Esophagus squamous epithelium (tissue), 5 donors: ENCODE measurements at regions not wholly inside any gene's neighbourhood (a gene's known extent, or its start where the extent isn't known, plus 50 kb on each side); places are given as distances from the start of the nearest gene placed in this dataset.

Experiments
- DNase-seq: peaks from one replicate; lab custom pipeline; 2025; lab: John Stamatoyannopoulos, UW
- H3K27ac ChIP-seq, 4 donors: fragments of 200-600 bp; sonication (generic); one replicate each; pipeline ENCODE4 v1.5.1; 2016 to 2019; ENCODE audit warnings: mild to moderate bottlenecking in 1 of 4
- H3K27me3 ChIP-seq, 4 donors: fragments of 200-600 bp; sonication (generic); 1 replicate in 3 of 4; 2 replicates in 1 of 4; pipeline versions ENCODE4 v1.5.1 to v1.6.0; 2017 to 2021; ENCODE audit warnings: antibody characterized with exemption in 1 of 4
- H3K36me3 ChIP-seq, 3 donors: fragments of 200-600 bp; sonication (generic); one replicate each; pipeline ENCODE4 v1.5.1; 2016 to 2019
- H3K4me1 ChIP-seq, 3 donors: fragments of 200-600 bp; sonication (generic); one replicate each; pipeline ENCODE4 v1.5.1; 2017 to 2019
- H3K4me3 ChIP-seq, 4 donors: fragments of 200-600 bp; sonication (generic); 1 replicate in 3 of 4; 2 replicates in 1 of 4; pipeline ENCODE4 v1.5.1; 2016 to 2019; ENCODE audit warnings: mild to moderate bottlenecking in 2 of 4, moderate library complexity in 1 of 4
- H3K9me3 ChIP-seq, 3 donors: fragments of 200-600 bp; sonication (generic); one replicate each; pipeline ENCODE4 v1.5.1; 2016 to 2019
- CTCF ChIP-seq, 6 experiments: fragments of 450-650 bp in 4 of 6; fragments of 200-600 bp in 2 of 6; sonication (generic) in 2 of 6; IDR thresholded peaks; one replicate each; pipeline ENCODE4 v1.5.1; 2016 to 2019; ENCODE audit warnings: antibody characterized with exemption in 6 of 6, mild to moderate bottlenecking in 4 of 6, moderate library complexity in 4 of 6
- POLR2A ChIP-seq, 4 donors: fragments of 450-650 bp; IDR thresholded peaks; one replicate each; pipeline ENCODE4 v1.6.1; 2017; ENCODE audit warnings: antibody characterized with exemption in 4 of 4, mild to moderate bottlenecking in 4 of 4, moderate library complexity in 3 of 4
- WGBS, 2 donors: methylation state at CpG; one replicate each; pipeline ENCODE4 v1.1.5; 2018; 5-methylcytosine and 5-hydroxymethylcytosine counted together
- intact Hi-C: fragments of 100-400 bp; cut with DNase I; formaldehyde crosslinking; loops from one replicate; pipeline ENCODE4 v1.15.0; 2022
- donor health status: DM: yes; HTN: yes; CAD: no.

GRCh38 chr16:73280388-73280787 is 232.5 kb upstream of the ZFHX3 start:
- Histone ChIP-seq H3K36me3 (no peaks in the 10 kb centered on the region), H3K4me1 (no peaks in the 10 kb centered on the region), H3K27me3 (peaks cover 0 to 3% (median 0%) of the 10 kb centered on the region in 4 donors), H3K4me3 (no peak overlapping the region), H3K9me3 (no peaks in the 10 kb centered on the region), H3K27ac (no peak overlapping the region)
- intact Hi-C loops, result no loop called here
- TF ChIP-seq CTCF (IDR thresholded peaks at IDR 0.05) (no peak), POLR2A (IDR thresholded peaks at IDR 0.05) (no peak)
- DNase-seq, result no peak
- WGBS, 2 donors, result 68 to 91% methylated on average over 2 of the region's 2 CpGs

GRCh38 chr16:73279451-73279850 is 231.5 kb upstream of the ZFHX3 start:
- Histone ChIP-seq H3K27me3 (peaks cover 0 to 3% (median 0%) of the 10 kb centered on the region in 4 donors), H3K36me3 (no peaks in the 10 kb centered on the region), H3K27ac (no peak overlapping the region), H3K9me3 (no peaks in the 10 kb centered on the region), H3K4me3 (no peak overlapping the region), H3K4me1 (no peaks in the 10 kb centered on the region)
- DNase-seq, result no peak
- 20 to 33% methylated on average over 3 of the region's 3 CpGs for WGBS, 2 donors
- TF ChIP-seq POLR2A (IDR thresholded peaks at IDR 0.05), result no peak
- no peak for TF ChIP-seq CTCF (IDR thresholded peaks at IDR 0.05)
- intact Hi-C loops, result no loop called here

- Histone ChIP-seq H3K9me3 (no peaks in the 10 kb centered on the region), H3K27me3 (peaks cover 0 to 3% (median 0%) of the 10 kb centered on the region in 4 donors), H3K4me3 (no peak overlapping the region), H3K27ac (no peak overlapping the region), H3K36me3 (no peaks in the 10 kb centered on the region), H3K4me1 (no peaks in the 10 kb centered on the region)
- intact Hi-C loops, result no loop called here
- WGBS, 2 donors, result 34 to 58% methylated on average over 5 of the region's 5 CpGs
- TF ChIP-seq CTCF (IDR thresholded peaks at IDR 0.05) (no peak), POLR2A (IDR thresholded peaks at IDR 0.05) (no peak)
- no peak for DNase-seq
Measured at GRCh38 chr16:73277071-73277470, 229.1 kb upstream of the ZFHX3 start.

GRCh38 chr16:73275448-73275847 is 227.5 kb upstream of the ZFHX3 start:
- H3K27ac ChIP-seq, result no peak overlapping the region
- TF ChIP-seq POLR2A (IDR thresholded peaks at IDR 0.05) (no peak), CTCF (IDR thresholded peaks at IDR 0.05) (no peak)
- intact Hi-C loops, result no loop called here
- no peaks in the 10 kb centered on the region for H3K36me3 ChIP-seq
- peaks cover 0 to 3% (median 0%) of the 10 kb centered on the region in 4 donors for H3K27me3 ChIP-seq
- H3K4me1 ChIP-seq, result no peaks in the 10 kb centered on the region
- H3K9me3 ChIP-seq, result no peaks in the 10 kb centered on the region
- no peak for DNase-seq
- WGBS, 2 donors, result 68 to 71% methylated on average over 2 of the region's 2 CpGs
- no peak overlapping the region for H3K4me3 ChIP-seq

GRCh38 chr16:73275024-73275423 is 227.1 kb upstream of the ZFHX3 start:
- WGBS, 2 donors, result 46 to 72% methylated on average over 4 to 5 of the region's 5 CpGs
- Histone ChIP-seq H3K27ac (no peak overlapping the region), H3K4me1 (no peaks in the 10 kb centered on the region), H3K9me3 (no peaks in the 10 kb centered on the region), H3K4me3 (no peak overlapping the region), H3K36me3 (no peaks in the 10 kb centered on the region), H3K27me3 (peaks cover 0 to 3% (median 0%) of the 10 kb centered on the region in 4 donors)
- intact Hi-C loops, result no loop called here
- TF ChIP-seq POLR2A (IDR thresholded peaks at IDR 0.05), result no peak
- TF ChIP-seq CTCF (IDR thresholded peaks at IDR 0.05), result no peak
- DNase-seq, result no peak
